Sciatic nerve (tissue), 2 donors: ENCODE measurements at regions not wholly inside any gene's neighbourhood (a gene's known extent, or its start where the extent isn't known, plus 50 kb on each side); places are given as distances from the start of the nearest gene placed in this dataset.
"Not testable (repeated sequence)": the region's sequence is repeated elsewhere in the genome, so short reads cannot be mapped to it uniquely, and the experiment has no call there.

Source experiments
- ATAC-seq: fragments of 200-7000 bp; cut with Tn5 transposase; one replicate; pipeline ENCODE4 v1.9.1; 2020; ENCODE audit warnings: mild to moderate bottlenecking, moderate library complexity
- DNase-seq: peaks from one replicate; pipeline ENCODE4 v3.0.0-alpha.2; 2020; ENCODE audit warnings: low spot score
- intact Hi-C: fragments of 100-400 bp; cut with DNase I; formaldehyde crosslinking; loops from one replicate; pipeline ENCODE4 v1.14.2; 2022
- donor health status: DM: no; HTN: no; CAD: no.
- donor health status: DM: no; HTN: no; CAD: no.

GRCh38 chr9:135190789-135191577 lies 103.5 kb downstream of the OLFM1 start:
- intact Hi-C loops = no loop called here
- no peak for ATAC-seq
- DNase-seq = no peak

GRCh38 chr9:135192686-135193085 lies 105.2 kb downstream of the OLFM1 start:
- DNase-seq = no peak

GRCh38 chr9:135195975-135196374 lies 108.5 kb downstream of the OLFM1 start:
- DNase-seq, ATAC-seq: not testable (repeated sequence)
- intact Hi-C loops = loop anchor here (2.0 to 5.0 kb wide), 2 partner anchors 41 to 76 kb away; no protein-coding TSS in a partner anchor

More at GRCh38 chr9:135192686-135193085, 105.2 kb downstream of the OLFM1 start:
- intact Hi-C loops = no loop called here
- no peak for ATAC-seq

DNA sequence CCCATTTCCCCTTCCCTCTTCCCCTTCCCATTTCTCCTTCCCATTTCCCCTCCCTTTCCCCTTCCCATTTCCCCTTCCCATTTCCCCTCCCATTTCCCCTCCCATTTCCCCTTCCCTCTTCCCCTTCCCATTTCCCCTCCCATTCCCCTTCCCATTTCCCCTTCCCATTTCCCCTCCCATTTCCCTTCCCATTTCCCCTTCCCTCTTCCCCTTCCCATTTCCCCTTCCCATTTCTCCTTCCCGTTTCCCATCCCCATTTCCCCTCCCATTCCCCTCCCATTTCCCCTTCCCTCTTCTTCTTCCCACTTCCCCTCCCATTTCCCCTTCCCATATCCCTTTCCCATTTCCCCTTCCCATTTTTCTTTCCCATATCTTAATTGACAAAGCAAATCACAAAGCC lies 109.0 kb downstream of the OLFM1 start:
- no peak for ATAC-seq
- intact Hi-C loops = loop anchor here (2.0 to 5.0 kb wide), 2 partner anchors 42 to 76 kb away; no protein-coding TSS in a partner anchor
- DNase-seq = no peak

DNA sequence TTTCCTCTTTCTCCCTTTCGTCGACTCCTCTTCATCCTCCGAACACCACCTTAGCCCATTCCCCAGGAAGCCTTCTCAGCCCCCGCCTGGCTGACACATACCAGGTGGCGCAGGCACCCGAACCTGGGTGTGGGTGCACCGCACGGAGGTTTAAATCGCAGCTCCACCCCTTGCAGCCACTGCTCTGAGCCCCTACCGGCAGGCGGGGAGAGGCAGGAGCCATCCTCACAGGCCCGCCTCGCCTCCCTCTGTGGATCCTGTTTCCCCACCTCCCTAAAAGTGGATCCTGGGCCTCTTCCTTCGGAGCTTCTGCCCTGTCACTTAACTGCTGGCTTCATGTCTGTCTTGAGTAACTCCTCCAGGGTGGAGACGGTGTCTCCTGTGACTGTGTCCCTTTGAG lies 110.7 kb downstream of the OLFM1 start:
- ATAC-seq (no peak), DNase-seq (no peak)
- intact Hi-C loops = loop anchor here (5.0 kb wide), 1 partner anchor 74 kb away; no protein-coding TSS in a partner anchor

DNA sequence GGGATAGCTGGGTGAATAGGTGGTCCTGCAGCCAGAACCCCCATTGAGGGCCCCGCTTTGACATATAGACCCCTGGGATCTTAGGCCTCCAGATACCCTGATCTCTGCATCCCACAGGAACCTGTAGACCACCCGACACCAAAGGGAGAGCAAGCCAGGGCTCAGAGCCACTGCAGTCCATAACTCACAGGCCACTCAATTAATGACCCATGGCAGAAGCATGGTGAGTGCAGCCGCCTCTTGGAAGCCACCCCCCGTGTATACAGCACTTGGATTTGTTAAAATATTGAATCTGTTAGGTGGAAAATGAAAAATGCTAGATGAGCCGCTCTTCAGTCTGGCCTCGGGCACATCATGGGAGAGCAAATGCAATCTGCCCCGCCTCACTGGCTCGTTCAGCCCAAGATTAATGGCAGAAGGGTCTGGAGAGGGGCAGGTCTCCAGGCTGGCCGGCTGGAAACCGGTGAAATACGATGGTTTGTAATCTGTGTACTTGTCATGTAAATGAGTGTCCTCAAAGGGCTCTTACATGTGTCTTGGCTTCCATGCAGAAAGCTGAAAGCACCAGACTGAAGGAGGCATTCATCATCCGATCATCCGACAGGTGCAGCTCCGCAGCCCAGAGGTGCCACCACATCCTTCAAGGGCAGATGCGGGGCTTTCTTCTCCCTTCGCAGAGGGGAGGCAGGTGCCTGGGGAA lies 111.3 kb downstream of the OLFM1 start:
- intact Hi-C loops = loop anchor here (5.0 kb wide), 1 partner anchor 74 kb away; no protein-coding TSS in a partner anchor
- no peak for DNase-seq
- ATAC-seq = no peak

DNA sequence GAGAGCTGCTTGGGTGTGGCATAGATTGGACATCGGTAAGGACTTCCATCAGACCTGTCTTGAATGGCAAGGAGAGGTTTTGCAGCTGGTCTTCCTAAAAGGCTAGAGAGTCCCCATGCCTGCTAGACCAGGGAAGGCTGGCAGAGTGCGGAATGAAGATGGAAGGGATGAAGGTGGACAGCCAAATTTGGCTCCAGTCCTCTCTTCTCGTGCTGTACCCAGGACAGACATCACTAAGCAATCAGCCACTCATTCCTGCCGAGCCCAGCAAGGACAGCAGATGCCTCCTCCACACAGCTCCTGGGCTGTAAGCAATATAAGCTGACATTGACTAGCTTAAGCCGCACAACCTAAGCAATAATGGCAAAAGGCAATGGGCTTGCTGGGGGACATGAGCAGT lies 112.0 kb downstream of the OLFM1 start:
- no peak for ATAC-seq
- intact Hi-C loops = loop anchor here (5.0 kb wide), 1 partner anchor 73 kb away; no protein-coding TSS in a partner anchor
- no peak for DNase-seq

DNA sequence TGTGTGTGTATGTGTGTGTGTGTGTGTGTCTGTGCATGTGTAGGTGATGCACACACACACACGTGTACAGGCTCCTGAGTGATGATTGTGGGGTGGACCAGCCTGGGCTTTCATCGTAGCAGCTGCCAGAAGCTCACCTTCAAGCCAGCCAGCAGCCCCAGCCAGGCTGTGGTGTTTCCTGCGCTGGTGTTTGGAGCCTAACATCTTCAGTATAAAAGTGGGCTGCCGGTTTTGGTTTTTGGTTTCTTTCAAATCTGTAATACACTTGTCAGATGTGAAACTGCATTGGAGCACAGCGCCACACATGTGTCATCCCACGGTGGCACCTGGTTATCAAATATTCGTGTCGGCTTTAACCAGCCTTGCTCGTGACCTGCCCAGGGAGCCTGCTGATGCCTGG lies 114.2 kb downstream of the OLFM1 start:
- DNase-seq = no peak
- intact Hi-C loops = no loop called here
- ATAC-seq = no peak

DNA sequence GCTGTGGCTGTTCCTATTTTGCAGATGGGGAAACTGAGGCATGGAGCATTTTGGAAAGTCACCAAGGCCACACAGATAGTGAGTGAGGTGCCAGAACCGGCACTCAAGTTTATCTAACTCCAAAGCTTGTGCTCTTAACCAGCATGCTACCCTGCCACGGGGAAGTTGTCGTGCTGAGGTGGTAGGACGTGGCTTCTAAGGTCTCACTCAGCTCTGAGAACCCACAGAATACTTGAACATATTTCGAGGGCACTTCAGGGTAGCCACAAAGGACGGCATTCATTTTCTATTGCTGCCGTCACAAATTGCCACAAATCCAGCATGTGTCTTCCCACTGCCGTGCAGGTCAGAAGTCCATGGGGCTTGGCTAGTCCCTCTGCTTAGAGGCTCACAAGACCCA lies 116.7 kb downstream of the OLFM1 start:
- intact Hi-C loops = no loop called here
- DNase-seq (no peak), ATAC-seq (no peak)

GRCh38 chr9:135209136-135209535 lies 121.7 kb downstream of the OLFM1 start:
- intact Hi-C loops = no loop called here

GRCh38 chr9:135209852-135210251 lies 122.4 kb downstream of the OLFM1 start:
- ATAC-seq (no peak), DNase-seq (no peak)
- intact Hi-C loops = no loop called here

More at GRCh38 chr9:135209136-135209535, 121.7 kb downstream of the OLFM1 start:
- DNase-seq (no peak), ATAC-seq (no peak)

DNA sequence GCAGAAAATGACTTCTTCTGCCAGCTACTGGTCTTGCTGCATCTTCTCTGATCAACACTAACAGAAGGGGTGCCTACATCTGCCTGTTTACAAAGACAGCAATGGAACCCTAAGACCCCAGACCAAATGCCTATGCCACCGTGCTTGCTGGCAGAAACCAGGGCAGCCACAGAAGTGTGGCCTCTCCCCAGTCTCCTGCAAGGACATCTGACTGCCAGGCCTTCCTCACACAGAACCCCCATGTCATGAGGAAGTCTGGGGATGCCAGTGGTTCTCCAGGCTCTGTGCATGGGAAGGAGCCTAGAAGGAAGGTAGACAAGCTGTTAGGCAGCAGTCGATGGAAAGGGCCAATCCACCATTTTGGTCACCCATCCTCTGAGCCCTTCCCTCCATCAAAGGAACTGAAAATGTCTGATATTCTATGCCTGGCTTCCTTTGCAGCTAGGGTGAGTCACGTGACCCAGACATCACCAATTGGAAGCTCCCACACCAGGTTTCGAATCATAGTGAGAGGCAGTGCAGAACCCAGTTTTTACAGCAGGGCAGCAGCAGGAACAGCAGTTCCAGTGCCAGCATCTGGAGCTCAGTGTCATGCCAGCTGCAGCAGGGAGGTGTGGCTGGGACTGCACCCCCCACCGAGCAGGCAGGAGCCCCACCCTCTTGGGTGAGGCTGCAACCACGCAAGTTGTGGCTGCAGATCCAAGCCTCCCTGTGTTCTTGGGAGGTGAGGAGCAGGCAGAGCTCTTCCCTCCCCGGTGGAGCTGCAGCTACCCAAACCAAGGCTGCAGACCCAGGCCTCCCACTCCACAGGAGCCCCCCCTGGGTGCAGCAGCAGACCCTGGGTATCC lies 123.4 kb downstream of the OLFM1 start:
- DNase-seq = no peak
- intact Hi-C loops = no loop called here
- ATAC-seq = no peak

DNA sequence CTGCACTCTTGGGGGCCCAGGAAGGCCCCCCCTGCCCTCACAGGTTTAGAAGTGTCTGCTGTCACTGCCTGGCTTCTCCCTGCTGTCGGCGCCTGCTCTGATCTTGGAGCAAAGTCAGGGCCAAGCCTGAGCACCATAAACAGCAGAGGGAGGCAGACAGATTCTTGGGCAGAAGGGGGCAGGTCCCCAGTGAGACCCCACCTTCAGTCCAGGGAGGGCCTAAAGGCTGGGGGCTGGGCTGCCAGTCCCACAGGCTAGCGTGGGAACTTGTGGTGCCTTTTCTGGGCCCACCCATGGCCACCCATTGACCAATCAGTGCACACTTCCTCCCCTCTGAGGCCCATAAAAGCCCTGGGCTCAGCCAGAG lies 124.0 kb downstream of the OLFM1 start:
- intact Hi-C loops = no loop called here
- DNase-seq = no peak
- no peak for ATAC-seq

DNA sequence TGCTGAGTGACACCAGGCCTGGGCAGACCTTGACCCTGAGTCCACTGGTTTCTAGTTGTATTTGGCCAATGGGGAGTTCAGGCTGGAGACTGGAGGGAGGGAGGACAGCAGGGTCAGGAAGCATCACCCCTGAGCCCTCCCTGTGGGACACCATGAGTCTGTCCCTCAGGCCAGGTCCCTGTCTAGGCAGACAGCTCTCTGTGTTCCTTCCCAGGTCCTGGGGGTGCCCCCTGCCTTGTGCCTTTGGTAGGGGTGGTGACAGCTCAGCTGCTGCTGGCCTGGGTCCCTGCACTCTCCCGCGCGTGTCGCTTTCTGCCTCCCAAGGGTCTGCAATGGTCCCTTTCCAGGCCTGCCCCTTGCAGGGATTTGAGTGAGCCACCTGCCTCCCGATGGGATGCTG lies 125.5 kb downstream of the OLFM1 start:
- intact Hi-C loops = no loop called here
- ATAC-seq (no peak), DNase-seq (no peak)

DNA sequence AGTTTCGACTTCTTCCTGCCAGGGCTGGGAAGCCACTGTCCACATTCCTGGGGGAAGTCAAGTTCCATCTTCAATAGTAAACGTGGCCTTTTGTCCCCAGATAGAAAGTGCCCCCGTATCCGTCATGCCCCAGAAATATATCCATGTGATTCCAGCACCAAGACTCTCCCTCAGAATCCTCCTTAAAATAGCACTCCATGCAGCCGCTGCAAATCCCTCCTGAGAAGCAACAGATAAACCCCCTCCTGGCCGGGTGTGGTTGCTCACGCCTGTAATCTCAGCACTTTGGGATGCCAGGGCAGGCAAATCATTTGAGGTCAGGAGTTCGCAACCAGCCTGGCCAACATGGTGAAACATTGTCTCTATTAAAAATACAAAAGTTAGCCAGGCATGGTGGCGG lies 126.1 kb downstream of the OLFM1 start:
- DNase-seq (no peak), ATAC-seq (no peak)
- intact Hi-C loops = no loop called here

GRCh38 chr9:135214054-135214640 lies 126.7 kb downstream of the OLFM1 start:
- intact Hi-C loops = no loop called here
- DNase-seq (no peak), ATAC-seq (no peak)

GRCh38 chr9:135214706-135215105 lies 127.2 kb downstream of the OLFM1 start:
- no peak for DNase-seq
- intact Hi-C loops = no loop called here
- no peak for ATAC-seq

DNA sequence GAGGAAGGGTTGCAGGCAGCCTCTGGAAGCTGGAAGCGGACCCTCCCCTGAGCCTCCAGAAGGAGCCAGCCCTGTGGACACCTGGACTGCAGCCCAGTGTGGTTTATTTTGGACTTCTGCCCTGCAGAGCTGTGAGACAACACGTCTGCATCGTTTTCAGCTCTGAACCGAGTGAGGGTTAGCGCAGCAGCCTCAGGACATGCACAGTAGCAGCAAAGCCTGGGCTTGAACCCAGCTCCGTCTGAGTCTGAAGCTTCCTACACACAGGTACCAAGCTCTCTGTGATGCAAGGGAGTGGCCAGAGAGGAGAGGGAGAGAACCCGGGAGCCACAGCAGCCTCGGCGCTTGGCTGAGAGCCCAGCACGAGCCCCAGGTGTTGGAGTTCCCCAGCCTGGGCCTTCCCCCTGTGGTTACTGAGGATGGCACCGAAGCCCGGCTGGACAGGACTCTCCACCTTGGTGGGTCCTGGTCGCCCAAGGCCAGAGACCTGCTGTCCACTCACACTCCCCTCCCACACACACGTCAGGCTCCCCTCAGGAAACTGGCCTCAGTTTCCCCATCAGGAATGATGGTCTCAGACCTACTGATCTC lies 128.2 kb downstream of the OLFM1 start:
- ATAC-seq = peak; percentile 48
- intact Hi-C loops = no loop called here
- DNase-seq = no peak

- intact Hi-C loops = no loop called here
- ATAC-seq (no peak), DNase-seq (no peak)
Observed at GRCh38 chr9:135216236-135216635, 128.8 kb downstream of the OLFM1 start.
